ENCODE measurements at regions not wholly inside any gene's neighbourhood (a gene's known extent, or its start where the extent isn't known, plus 50 kb on each side); places are given as distances from the start of the nearest gene placed in this dataset.
A peak's percentile ranks its signal among the peaks of the same experiment; 100 is the strongest.

DNA sequence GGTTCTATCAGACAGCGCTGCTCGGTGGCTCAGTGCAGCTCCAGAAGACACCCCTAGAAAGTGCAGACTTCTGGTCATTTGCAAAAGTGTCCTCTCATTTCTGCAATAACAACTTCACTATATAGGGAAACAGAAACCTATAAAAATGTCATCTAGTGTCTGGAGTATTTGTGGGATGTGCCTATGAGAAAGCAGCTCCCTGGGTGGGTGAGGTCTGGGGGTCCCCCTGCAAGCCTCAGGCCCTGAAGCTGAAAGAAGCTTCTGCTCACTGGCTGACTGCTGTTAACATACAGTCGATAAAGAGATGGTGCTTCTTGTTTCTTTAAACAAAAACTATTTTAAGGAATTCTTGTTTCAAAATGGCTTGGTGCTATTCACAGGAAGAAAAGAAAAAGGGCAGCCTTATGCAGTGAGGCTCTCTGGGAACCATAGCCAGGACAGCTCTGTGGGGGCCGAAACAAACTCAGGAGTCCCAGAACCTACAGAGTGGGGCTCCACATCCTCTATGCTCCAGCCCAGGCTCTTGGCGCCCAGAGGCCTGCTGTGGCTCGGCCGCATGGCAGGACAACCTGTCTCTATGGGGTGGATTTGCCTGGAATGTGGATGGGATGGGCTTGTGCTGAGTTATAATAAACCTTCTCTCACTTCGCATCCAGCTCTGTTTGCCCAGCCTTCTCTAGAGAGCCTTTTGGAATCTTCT, 109.7 kb downstream of the BANF2 start (continued):
- TF ChIP-seq, protein P1, sequence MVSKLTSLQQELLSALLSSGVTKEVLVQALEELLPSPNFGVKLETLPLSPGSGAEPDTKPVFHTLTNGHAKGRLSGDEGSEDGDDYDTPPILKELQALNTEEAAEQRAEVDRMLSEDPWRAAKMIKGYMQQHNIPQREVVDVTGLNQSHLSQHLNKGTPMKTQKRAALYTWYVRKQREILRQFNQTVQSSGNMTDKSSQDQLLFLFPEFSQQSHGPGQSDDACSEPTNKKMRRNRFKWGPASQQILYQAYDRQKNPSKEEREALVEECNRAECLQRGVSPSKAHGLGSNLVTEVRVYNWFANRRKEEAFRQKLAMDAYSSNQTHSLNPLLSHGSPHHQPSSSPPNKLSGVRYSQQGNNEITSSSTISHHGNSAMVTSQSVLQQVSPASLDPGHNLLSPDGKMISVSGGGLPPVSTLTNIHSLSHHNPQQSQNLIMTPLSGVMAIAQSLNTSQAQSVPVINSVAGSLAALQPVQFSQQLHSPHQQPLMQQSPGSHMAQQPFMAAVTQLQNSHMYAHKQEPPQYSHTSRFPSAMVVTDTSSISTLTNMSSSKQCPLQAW (CRISPR knock-in tag; IDR thresholded peaks at IDR 0.05): 0 out of 2 replicates have a peak, but pooled peaks have one; percentile 26

DNA sequence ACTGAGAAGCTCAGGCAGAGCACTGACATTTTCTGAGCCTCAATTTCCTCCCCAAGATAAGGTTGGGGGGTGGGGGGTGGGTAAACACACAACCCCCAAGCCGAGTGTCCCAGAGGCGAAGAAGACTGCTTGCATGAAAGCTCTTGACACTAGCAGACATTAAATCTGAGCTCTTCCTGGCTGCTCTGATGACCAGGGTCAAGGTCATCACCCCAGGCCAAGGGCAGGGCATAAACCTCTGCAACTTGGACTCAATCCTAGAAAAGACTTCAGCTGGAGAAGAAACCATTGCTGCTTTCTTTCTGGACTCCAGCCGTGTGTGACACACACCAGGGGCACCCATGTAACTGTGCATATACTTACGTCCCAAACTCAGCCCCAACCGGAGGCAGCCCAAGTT, 109.0 kb downstream of the BANF2 start:
- in situ Hi-C loops (cut with HindIII; ENCODE audit: extremely low pct_ligation_motif_present, low pct_unique_long_range_greater_than_20kb): no loop called here
- Histone ChIP-seq H2AFZ (ENCODE audit: low read length) (no peak overlapping the region), H3K27me3 (ENCODE audit: control insufficient read depth in 1 of 2, insufficient read depth in 2 of 2, low read length in 2 of 2) (peaks cover 0 to 1% of the 10 kb centered on the region in 2 experiments; a peak in 2 of 5 replicates), H3K36me3 (replicated peaks in 1 of 2; ENCODE audit: control insufficient read depth in 1 of 2, insufficient read depth in 2 of 2, low read length in 2 of 2) (no peaks in the 10 kb centered on the region), H3K9me3 (ENCODE audit: low read length) (no peaks in the 10 kb centered on the region), H3K4me1 (ENCODE audit: insufficient read depth, low read length) (peaks cover 64% of the 10 kb centered on the region), H3K79me2 (ENCODE audit: insufficient read depth, low read length) (no peaks in the 10 kb centered on the region), H3K4me3 (replicated peaks in 1 of 3; ENCODE audit: insufficient read depth in 1 of 3, low read depth in 2 of 3, low read length in 3 of 3) (no peak overlapping the region), H3K9ac (ENCODE audit: insufficient read depth, low read depth, low read length) (no peak overlapping the region), H3K27ac (ENCODE audit: extremely low read length, insufficient read depth, low read length) (no peak overlapping the region), H4K20me1 (ENCODE audit: insufficient read depth, low read length) (no peaks in the 10 kb centered on the region), H3K4me2 (ENCODE audit: low read depth, low read length) (peak overlapping the region; percentile 38; the same call in 1 of the 2 replicates)
- no peak for DNase-seq (ENCODE audit: low spot score)
- no TSS peak for BruUV-seq (replicated peaks)
- 38% methylated on average over 5 of the region's 5 CpGs for WGBS (ENCODE audit: low lambda C conversion rate)
- POLR2A ChIA-PET: interaction anchor here (1.0 to 3.1 kb wide), 6 partner anchors 13 to 126 kb away, joined by 3 to 15 read pairs (median 8); partner anchors contain the start of gene RRBP1
- FAIRE-seq: no peak
- CTCF ChIA-PET (ENCODE audit: low intra/inter-chr PET ratio, low total read pairs): no interaction called here
- no peak for ATAC-seq
- intact Hi-C loops (cut with micrococcal nuclease; ENCODE audit: unreplicated experiment): loop anchor here (5.0 kb wide), 4 partner anchors 46 to 126 kb away; partner anchors contain the start of gene RRBP1
- no peak for TF ChIP-seq ZNF7 (CRISPR knock-in tag; IDR thresholded peaks at IDR 0.05)
- TF ChIP-seq ZNF619 (CRISPR knock-in tag; IDR thresholded peaks at IDR 0.05): 0 out of 2 replicates have a peak, but pooled peaks have one; percentile 18
- no peak for TF ChIP-seq AKNA (CRISPR knock-in tag; IDR thresholded peaks at IDR 0.05; ENCODE audit: borderline replicate concordance)
- TF ChIP-seq RNF2 (conservative IDR thresholded peaks at IDR 0.05; ENCODE audit: low read depth): no peak
- TF ChIP-seq NCOA2 (CRISPR knock-in tag; IDR thresholded peaks at IDR 0.05): no peak
- TF ChIP-seq EHMT2 (IDR thresholded peaks at IDR 0.05; ENCODE audit: borderline replicate concordance, low read depth, low read length): no peak
- TF ChIP-seq UBTF (CRISPR knock-in tag; IDR thresholded peaks at IDR 0.05): no peak
- TF ChIP-seq PBX2 (CRISPR knock-in tag; IDR thresholded peaks at IDR 0.05): no peak
- no peak for TF ChIP-seq SOX5 (CRISPR knock-in tag; IDR thresholded peaks at IDR 0.05; ENCODE audit: borderline replicate concordance)
- no peak for TF ChIP-seq HMG20A (CRISPR knock-in tag; IDR thresholded peaks at IDR 0.05; ENCODE audit: borderline replicate concordance)
- TF ChIP-seq FOXM1 (CRISPR knock-in tag; IDR thresholded peaks at IDR 0.05): no peak

Measured in HepG2 (cell line).